ENCODE measurements at regions not wholly inside any gene's neighbourhood (a gene's known extent, or its start where the extent isn't known, plus 50 kb on each side); places are given as distances from the start of the nearest gene placed in this dataset.

DNA sequence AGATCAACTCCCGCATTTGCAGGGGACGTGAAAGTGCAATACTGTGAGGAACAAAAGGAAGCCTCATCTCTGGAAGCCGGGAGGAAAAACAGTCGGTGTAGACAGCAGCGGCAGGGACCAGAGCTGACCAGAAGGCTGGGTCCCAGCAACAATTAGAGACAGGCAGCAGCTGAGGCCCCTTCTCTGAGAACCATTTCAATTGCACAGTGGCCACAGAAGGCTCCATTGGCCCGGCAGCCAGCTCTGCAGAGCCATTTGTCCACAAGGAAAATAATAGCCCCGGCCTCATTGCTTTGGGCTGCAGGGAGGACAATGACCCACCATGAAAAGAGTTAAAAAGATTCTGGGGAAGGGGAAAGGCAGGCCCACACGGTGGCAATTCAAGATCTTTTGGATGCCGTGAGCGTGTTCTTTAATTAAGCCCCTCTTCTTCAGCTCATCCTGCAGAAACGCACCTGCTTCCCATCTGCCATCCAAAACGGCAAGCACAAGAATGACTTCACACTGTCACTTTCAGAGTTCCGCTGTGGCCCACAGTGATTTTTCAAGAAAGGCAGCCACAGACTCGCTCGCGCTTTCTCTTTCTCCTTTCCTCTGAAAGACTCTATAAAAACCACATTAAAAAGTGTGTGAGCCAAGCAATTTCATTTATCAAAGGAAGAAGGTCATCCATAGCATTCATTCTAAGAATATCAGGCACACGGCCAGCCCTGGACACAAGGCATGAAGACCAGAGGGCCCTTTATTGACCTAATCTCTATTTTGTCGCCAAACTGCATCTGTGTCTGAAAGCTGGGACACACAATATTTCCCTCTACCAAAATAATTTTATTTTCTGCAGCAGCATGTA lies 293.6 kb downstream of the SOX11 start:
- Histone ChIP-seq H3K4me1 (replicated peaks in 1 of 4; ENCODE audit: control insufficient read depth in 3 of 4, insufficient read depth in 4 of 4, low read length in 3 of 4) (peaks cover 0 to 19% (median 9%) of the 10 kb centered on the region in 4 experiments; a peak in 6 of 7 replicates), H3K27ac (ENCODE audit: low read depth, low read length) (no peak overlapping the region), H3K14ac (ENCODE audit: insufficient read length) (no peak overlapping the region)

More for the DNA sequence above, 293.6 kb downstream of the SOX11 start:
- no peaks in the 10 kb centered on the region for H3K79me1 ChIP-seq (ENCODE audit: low read depth, low read length)
- no peak overlapping the region for H2BK12ac ChIP-seq (ENCODE audit: low read depth, low read length)
- TF ChIP-seq EGR1 (IDR thresholded peaks at IDR 0.05; ENCODE audit: borderline replicate concordance, low read depth, low read length) (no peak), HDAC2 (IDR thresholded peaks at IDR 0.05; ENCODE audit: borderline replicate concordance in 1 of 2, low read depth in 2 of 2, low read length in 2 of 2) (no peak), SP1 (IDR thresholded peaks at IDR 0.05; ENCODE audit: low read depth, low read length) (no peak), MAFK (IDR thresholded peaks at IDR 0.05; ENCODE audit: low read depth, low read length) (no peak), RAD21 (IDR thresholded peaks at IDR 0.05 in 1 of 2, conservative IDR thresholded peaks at IDR 0.05 in 1 of 2; ENCODE audit: low read depth in 2 of 2, low read length in 2 of 2) (no peak)
- H4K5ac ChIP-seq (ENCODE audit: insufficient read length, low read depth, low read length): no peak overlapping the region
- H2AK5ac ChIP-seq (ENCODE audit: low read depth, low read length): no peak overlapping the region
- POLR2A ChIA-PET (ENCODE audit: partially characterized antibody): no interaction called here
- H3K36me3 ChIP-seq (ENCODE audit: control insufficient read depth in 2 of 4, insufficient read depth in 4 of 4, low read length in 3 of 4): no peaks in the 10 kb centered on the region
- H3K4ac ChIP-seq (replicated peaks; ENCODE audit: insufficient read length, low read depth, low read length): no peak overlapping the region
- H3K27me3 ChIP-seq (replicated peaks in 1 of 4; ENCODE audit: control insufficient read depth in 3 of 4, extremely low read depth in 1 of 4, insufficient read depth in 3 of 4, low read length in 3 of 4): no peaks in the 10 kb centered on the region
- H3K4me2 ChIP-seq (ENCODE audit: insufficient read depth in 1 of 2, low read depth in 2 of 2, low read length in 2 of 2): no peak overlapping the region
- no peak for DNase-seq (ENCODE audit: low read depth in 1 of 2, low spot score in 2 of 2)
- peaks cover 3% of the 10 kb centered on the region; the same call in 1 of the 2 replicates for H3K23me2 ChIP-seq (ENCODE audit: low read depth, low read length)
- H2AFZ ChIP-seq (ENCODE audit: low read length): no peak overlapping the region
- H3K23ac ChIP-seq (ENCODE audit: insufficient read length): no peak overlapping the region
- H2BK15ac ChIP-seq (ENCODE audit: low read length): no peak overlapping the region
- no peak overlapping the region for H3K4me3 ChIP-seq (ENCODE audit: extremely low read depth in 1 of 4, insufficient read depth in 2 of 4, low read depth in 3 of 4, low read length in 4 of 4)
- H3K9ac ChIP-seq (replicated peaks in 1 of 4; ENCODE audit: extremely low read depth in 1 of 4, low read depth in 3 of 4, low read length in 3 of 4): no peak overlapping the region
- H4K91ac ChIP-seq (replicated peaks; ENCODE audit: insufficient read length, low read length): no peak overlapping the region
- H3K56ac ChIP-seq (replicated peaks; ENCODE audit: insufficient read length, low read depth, low read length): no peak overlapping the region
- 89% methylated on average over 18 of the region's 18 CpGs; no CpG with 5 or more reads in 1 of the 2 experiments for WGBS, 2 experiments (ENCODE audit: extremely low coverage in 1 of 2, insufficient coverage in 1 of 2, insufficient read length in 1 of 2, insufficient replicate concordance in 2 of 2, low coverage in 1 of 2, low lambda C conversion rate in 2 of 2, missing lambda C conversion rate in 1 of 2)
- no peak overlapping the region for H2BK5ac ChIP-seq (ENCODE audit: low read depth, low read length)
- H3K79me2 ChIP-seq (ENCODE audit: control insufficient read depth in 1 of 2, insufficient read depth in 2 of 2, low read length in 2 of 2): no peaks in the 10 kb centered on the region
- no peak overlapping the region for H2BK120ac ChIP-seq (replicated peaks; ENCODE audit: low read depth, low read length)
- CTCF ChIA-PET (ENCODE audit: partially characterized antibody): interaction anchor here (0.6 to 1.1 kb wide), 2 partner anchors 285 to 294 kb away, joined by 3 to 4 read pairs; no protein-coding TSS in a partner anchor
- no peaks in the 10 kb centered on the region for H3K9me3 ChIP-seq (ENCODE audit: insufficient read depth in 2 of 2, low read depth in 1 of 2, low read length in 1 of 2)
- H4K20me1 ChIP-seq (replicated peaks in 1 of 2; ENCODE audit: control insufficient read depth in 1 of 2, insufficient read depth in 2 of 2, low read length in 2 of 2): no peaks in the 10 kb centered on the region
- no peak overlapping the region for H4K8ac ChIP-seq (ENCODE audit: extremely low read depth, insufficient read depth, low read length)
- H2BK20ac ChIP-seq (ENCODE audit: low read length): no peak overlapping the region
- no peak for FAIRE-seq
- H3K18ac ChIP-seq (ENCODE audit: extremely low read depth, low read length): no peak overlapping the region

Data from H1 (cell line).